ENCODE measurements at regions not wholly inside any gene's neighbourhood (a gene's known extent, or its start where the extent isn't known, plus 50 kb on each side); places are given as distances from the start of the nearest gene placed in this dataset.
A peak's percentile ranks its signal among the peaks of the same experiment; 100 is the strongest.
"Not testable (repeated sequence)": the region's sequence is repeated elsewhere in the genome, so short reads cannot be mapped to it uniquely, and the experiment has no call there.

DNA sequence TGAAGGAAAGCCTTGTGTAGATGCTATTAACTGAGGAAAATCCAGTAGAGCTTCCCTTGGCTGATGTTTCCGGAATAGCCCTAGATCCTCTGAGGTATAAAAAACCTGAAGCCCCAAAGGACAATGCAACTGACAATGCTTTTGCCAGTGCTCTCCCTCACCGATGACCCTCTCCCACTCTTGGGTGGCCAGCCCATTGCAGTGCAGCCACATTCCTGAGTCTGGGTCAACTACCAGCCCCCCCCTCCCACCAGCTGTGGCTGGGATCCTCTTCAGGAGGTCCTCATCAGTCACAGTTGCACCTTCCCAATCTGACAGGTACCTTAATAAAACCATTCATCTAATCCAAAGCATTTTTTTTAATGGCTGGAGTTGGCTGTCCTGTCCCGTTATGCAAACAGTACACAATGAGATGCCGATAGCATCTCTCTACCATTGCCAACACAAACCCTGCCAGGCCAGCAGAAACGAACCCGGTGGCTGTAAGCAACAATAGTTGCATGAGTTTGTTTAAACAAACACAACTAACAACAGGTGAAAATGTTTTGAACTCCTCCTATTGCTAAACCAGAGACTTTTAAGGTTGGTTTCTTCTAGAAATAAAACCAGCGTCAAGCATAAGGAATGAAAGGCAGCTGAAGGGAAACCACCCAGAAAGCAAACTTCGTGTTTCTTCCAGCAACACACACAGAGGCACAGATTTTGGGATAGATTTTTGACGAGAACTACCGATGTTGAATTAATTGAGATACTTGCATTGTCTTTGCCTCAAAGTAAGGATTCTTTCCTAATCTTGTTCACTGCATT lies 128.3 kb upstream of the ARHGEF3 start:
- no peaks in the 10 kb centered on the region for H3K27me3 ChIP-seq (ENCODE audit: insufficient read depth, low read depth, severe bottlenecking)
- no peak for DNase-seq
- TF ChIP-seq, protein P1, sequence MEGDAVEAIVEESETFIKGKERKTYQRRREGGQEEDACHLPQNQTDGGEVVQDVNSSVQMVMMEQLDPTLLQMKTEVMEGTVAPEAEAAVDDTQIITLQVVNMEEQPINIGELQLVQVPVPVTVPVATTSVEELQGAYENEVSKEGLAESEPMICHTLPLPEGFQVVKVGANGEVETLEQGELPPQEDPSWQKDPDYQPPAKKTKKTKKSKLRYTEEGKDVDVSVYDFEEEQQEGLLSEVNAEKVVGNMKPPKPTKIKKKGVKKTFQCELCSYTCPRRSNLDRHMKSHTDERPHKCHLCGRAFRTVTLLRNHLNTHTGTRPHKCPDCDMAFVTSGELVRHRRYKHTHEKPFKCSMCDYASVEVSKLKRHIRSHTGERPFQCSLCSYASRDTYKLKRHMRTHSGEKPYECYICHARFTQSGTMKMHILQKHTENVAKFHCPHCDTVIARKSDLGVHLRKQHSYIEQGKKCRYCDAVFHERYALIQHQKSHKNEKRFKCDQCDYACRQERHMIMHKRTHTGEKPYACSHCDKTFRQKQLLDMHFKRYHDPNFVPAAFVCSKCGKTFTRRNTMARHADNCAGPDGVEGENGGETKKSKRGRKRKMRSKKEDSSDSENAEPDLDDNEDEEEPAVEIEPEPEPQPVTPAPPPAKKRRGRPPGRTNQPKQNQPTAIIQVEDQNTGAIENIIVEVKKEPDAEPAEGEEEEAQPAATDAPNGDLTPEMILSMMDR (IDR thresholded peaks at IDR 0.05; ENCODE audit: low read depth, low read length) = no peak
- no peak overlapping the region for H3K4me3 ChIP-seq (ENCODE audit: low read depth, low read length)
- H3K27ac ChIP-seq = no peak overlapping the region
- H3K9me3 ChIP-seq (ENCODE audit: severe bottlenecking) = peaks cover 4% of the 10 kb centered on the region
- H3K36me3 ChIP-seq = no peaks in the 10 kb centered on the region

GRCh38 chr3:56928379-56929068 lies 126.8 kb upstream of the ARHGEF3 start:
- TF ChIP-seq, protein P1 (IDR thresholded peaks at IDR 0.05; ENCODE audit: low read depth, low read length) = no peak
- Histone ChIP-seq H3K9me3 (ENCODE audit: severe bottlenecking) (no peaks in the 10 kb centered on the region), H3K27me3 (ENCODE audit: insufficient read depth, low read depth, severe bottlenecking) (no peaks in the 10 kb centered on the region), H3K36me3 (no peaks in the 10 kb centered on the region), H3K27ac (no peak overlapping the region), H3K4me3 (ENCODE audit: low read depth, low read length) (no peak overlapping the region)
- peak; percentile 20 for DNase-seq

GRCh38 chr3:56927855-56928254 lies 126.1 kb upstream of the ARHGEF3 start:
- Histone ChIP-seq H3K27me3 (ENCODE audit: insufficient read depth, low read depth, severe bottlenecking) (no peaks in the 10 kb centered on the region), H3K27ac (no peak overlapping the region), H3K9me3 (ENCODE audit: severe bottlenecking) (no peaks in the 10 kb centered on the region), H3K36me3 (no peaks in the 10 kb centered on the region), H3K4me3 (ENCODE audit: low read depth, low read length) (no peak overlapping the region)
- no peak for DNase-seq
- TF ChIP-seq, protein P1 (IDR thresholded peaks at IDR 0.05; ENCODE audit: low read depth, low read length) = no peak

DNA sequence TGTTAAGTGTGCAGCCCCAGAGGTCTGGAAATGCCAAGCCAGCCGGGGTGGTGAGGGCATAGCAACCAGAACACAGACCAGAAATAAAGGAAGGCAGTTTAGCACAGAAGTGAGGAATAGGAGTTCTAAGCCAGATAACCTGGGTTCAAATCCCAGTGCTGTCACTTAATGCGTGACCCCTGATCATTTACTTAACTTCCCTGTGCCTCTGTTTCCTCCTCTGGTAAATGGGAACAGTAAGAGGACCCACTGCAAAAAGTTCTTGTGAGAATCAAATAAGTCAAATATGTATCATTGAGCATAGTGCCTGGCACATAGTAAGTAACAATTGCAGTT lies 125.2 kb upstream of the ARHGEF3 start:
- H3K4me3 ChIP-seq (ENCODE audit: low read depth, low read length) = no peak overlapping the region
- H3K27ac ChIP-seq = no peak overlapping the region
- no peaks in the 10 kb centered on the region for H3K9me3 ChIP-seq (ENCODE audit: severe bottlenecking)
- H3K27me3 ChIP-seq (ENCODE audit: insufficient read depth, low read depth, severe bottlenecking) = no peaks in the 10 kb centered on the region
- H3K36me3 ChIP-seq = no peaks in the 10 kb centered on the region
- TF ChIP-seq, protein P1 (IDR thresholded peaks at IDR 0.05; ENCODE audit: low read depth, low read length) = no peak
- DNase-seq = no peak

DNA sequence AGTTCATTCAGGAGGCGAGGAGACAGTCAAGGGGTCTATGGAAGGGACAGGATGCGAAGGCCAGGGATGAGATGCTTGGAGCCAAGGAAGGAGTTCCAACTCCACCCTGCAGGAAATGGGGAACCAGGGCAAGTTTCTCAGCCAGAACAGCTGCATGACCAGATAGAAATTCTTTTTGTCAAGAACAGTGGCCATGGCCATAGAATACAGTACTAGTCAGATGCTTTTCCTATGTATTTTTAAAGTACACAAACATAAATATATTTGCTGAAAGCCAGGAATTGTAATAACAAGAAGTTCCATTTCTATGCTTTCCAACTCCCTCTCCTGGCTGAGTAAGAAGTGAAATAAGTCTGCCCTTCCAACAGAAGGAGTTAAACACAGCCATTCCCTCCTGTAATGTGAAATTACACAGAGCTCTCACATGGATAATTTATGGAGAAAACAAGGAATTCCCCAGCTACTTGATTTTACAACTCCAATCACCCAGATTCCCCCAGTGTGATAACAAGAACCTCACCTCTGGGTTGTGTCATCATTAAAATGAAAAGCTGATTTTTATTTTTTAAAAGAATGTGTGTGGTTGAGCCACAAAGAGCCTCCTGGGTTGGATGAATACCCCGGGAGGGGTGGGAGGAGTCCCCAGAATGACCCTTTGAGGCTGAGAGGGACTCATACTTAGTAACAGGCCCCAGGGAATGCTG lies 124.6 kb upstream of the ARHGEF3 start:
- TF ChIP-seq, protein P1 (IDR thresholded peaks at IDR 0.05; ENCODE audit: low read depth, low read length) = no peak
- no peaks in the 10 kb centered on the region for H3K27me3 ChIP-seq (ENCODE audit: insufficient read depth, low read depth, severe bottlenecking)
- no peak overlapping the region for H3K27ac ChIP-seq
- no peak for DNase-seq
- H3K36me3 ChIP-seq = no peaks in the 10 kb centered on the region
- H3K9me3 ChIP-seq (ENCODE audit: severe bottlenecking) = no peaks in the 10 kb centered on the region
- H3K4me3 ChIP-seq (ENCODE audit: low read depth, low read length) = no peak overlapping the region

DNA sequence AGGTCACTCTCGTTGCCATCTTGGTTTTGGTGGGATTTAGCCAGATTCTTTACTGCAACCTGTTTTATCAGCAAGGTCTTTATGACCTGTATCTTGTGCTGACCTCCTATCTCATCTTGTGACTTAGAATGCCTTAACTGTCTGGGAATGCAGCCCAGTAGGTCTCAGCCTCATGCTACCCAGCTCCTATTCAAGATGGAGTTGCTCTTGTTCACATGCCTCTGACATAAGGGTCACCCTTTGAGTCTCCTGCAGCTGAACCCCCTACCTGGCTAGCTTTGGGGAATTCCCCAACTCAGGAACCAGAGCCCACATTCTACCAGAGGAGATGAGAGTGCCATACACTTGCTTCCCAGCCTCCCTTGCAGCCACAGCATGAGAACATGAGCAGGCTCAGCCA lies 123.0 kb upstream of the ARHGEF3 start:
- H3K4me3 ChIP-seq (ENCODE audit: low read depth, low read length); H3K9me3 ChIP-seq (ENCODE audit: severe bottlenecking); H3K27me3 ChIP-seq (ENCODE audit: insufficient read depth, low read depth, severe bottlenecking); DNase-seq; H3K27ac ChIP-seq; H3K36me3 ChIP-seq: not testable (repeated sequence)
